GM12891 (cell line): ENCODE measurements at regions not wholly inside any gene's neighbourhood (a gene's known extent, or its start where the extent isn't known, plus 50 kb on each side); places are given as distances from the start of the nearest gene placed in this dataset.

Source experiments
- PAX5 ChIP-seq: IDR thresholded peaks from 2 replicates; pipeline ENCODE4 v1.6.1; 2011; ENCODE audit warnings: low read length, moderate library complexity, mild to moderate bottlenecking; ENCODE audit not compliant: insufficient read depth, severe bottlenecking
- POLR2A ChIP-seq: IDR thresholded peaks from 2 replicates; pipeline ENCODE4 v1.6.1; 2011; ENCODE audit warnings: low read depth, low read length, control low read depth
- POLR2AphosphoS5 ChIP-seq: IDR thresholded peaks from 2 replicates; pipeline ENCODE4 v1.6.1; 2011; ENCODE audit warnings: low read depth, low read length, control low read depth
- POU2F2 ChIP-seq: IDR thresholded peaks from 2 replicates; pipeline ENCODE4 v1.6.1; 2011; ENCODE audit warnings: low read depth, mild to moderate bottlenecking, control low read depth, low read length, moderate library complexity
- SPI1 ChIP-seq: IDR thresholded peaks from 2 replicates; pipeline ENCODE4 v1.6.1; 2011; ENCODE audit warnings: low read depth, low read length, control low read depth
- TAF1 ChIP-seq: IDR thresholded peaks from 2 replicates; pipeline ENCODE4 v1.6.1; 2011; ENCODE audit warnings: low read depth, low read length, control low read depth

- no peak for TF ChIP-seq POLR2A
- no peak for TF ChIP-seq POLR2AphosphoS5
- TF ChIP-seq TAF1, result no peak
- TF ChIP-seq SPI1, result no peak
- TF ChIP-seq POU2F2, result no peak
- TF ChIP-seq PAX5, result no peak
These were observed 99.3 kb upstream of the BCOR start for GRCh38 chrX:40197071-40197470.
